Cardiac muscle cell (in vitro differentiated cells and primary cell): ENCODE measurements at regions not wholly inside any gene's neighbourhood (a gene's known extent, or its start where the extent isn't known, plus 50 kb on each side); places are given as distances from the start of the nearest gene placed in this dataset.
"Not testable (repeated sequence)": the region's sequence is repeated elsewhere in the genome, so short reads cannot be mapped to it uniquely, and the experiment has no call there.

Experiments
- DNase-seq, 2 donors: peaks; one replicate each; pipeline versions ENCODE4 v3.0.0 to v3.0.0-alpha.2; 2010 to 2017; ENCODE audit warnings: low read depth in 1 of 2, low spot score in 1 of 2
- H3K27ac ChIP-seq: fragments of 200-600 bp; sonication (generic); 2 replicates; pipeline ENCODE4 v1.5.1; 2016
- H3K27me3 ChIP-seq: fragments of 200-600 bp; sonication (generic); 2 replicates; pipeline ENCODE4 v1.6.0; 2016; ENCODE audit warnings: control low read depth
- H3K36me3 ChIP-seq: fragments of 200-600 bp; sonication (generic); 2 replicates; pipeline ENCODE4 v1.5.1; 2016; ENCODE audit warnings: control low read depth
- H3K4me1 ChIP-seq: fragments of 200-600 bp; sonication (generic); 2 replicates; pipeline ENCODE4 v1.8.1; 2017; ENCODE audit warnings: low read depth, mild to moderate bottlenecking, mixed run types
- H3K4me3 ChIP-seq: fragments of 200-600 bp; sonication (generic); 2 replicates; pipeline ENCODE4 v1.5.1; 2016; ENCODE audit warnings: mild to moderate bottlenecking
- H3K9me3 ChIP-seq: fragments of 200-600 bp; sonication (generic); 2 replicates; pipeline ENCODE4 v1.5.1; 2017; ENCODE audit warnings: low read depth, mild to moderate bottlenecking, control low read depth
- CTCF ChIP-seq: IDR thresholded peaks from 2 replicates; pipeline ENCODE4 v1.5.1; 2012; ENCODE audit warnings: low read depth, mild to moderate bottlenecking, low read length

GRCh38 chr15:20295238-20295811, 246.3 kb downstream of the GOLGA6L6 start:
- no peak overlapping the region for H3K4me3 ChIP-seq
- no peak for TF ChIP-seq CTCF
- H3K4me1 ChIP-seq = no peaks in the 10 kb centered on the region
- H3K9me3 ChIP-seq = peaks cover 30% of the 10 kb centered on the region
- H3K36me3 ChIP-seq = no peaks in the 10 kb centered on the region
- no peaks in the 10 kb centered on the region for H3K27me3 ChIP-seq
- H3K27ac ChIP-seq = no peak overlapping the region
- DNase-seq = no peak

GRCh38 chr15:20294651-20295237, 246.9 kb downstream of the GOLGA6L6 start:
- no peak for DNase-seq
- Histone ChIP-seq H3K36me3 (no peaks in the 10 kb centered on the region), H3K4me1 (no peaks in the 10 kb centered on the region), H3K4me3 (no peak overlapping the region), H3K9me3 (peaks cover 32% of the 10 kb centered on the region), H3K27me3 (no peaks in the 10 kb centered on the region), H3K27ac (no peak overlapping the region)
- no peak for TF ChIP-seq CTCF

- not testable (repeated sequence) for H3K36me3 ChIP-seq, DNase-seq, H3K4me3 ChIP-seq, H3K4me1 ChIP-seq, H3K27me3 ChIP-seq, H3K27ac ChIP-seq
- peaks cover 28% of the 10 kb centered on the region for H3K9me3 ChIP-seq
These were observed 249.1 kb downstream of the GOLGA6L6 start for GRCh38 chr15:20292422-20293005.

- H3K36me3 ChIP-seq, DNase-seq, H3K27me3 ChIP-seq, H3K27ac ChIP-seq, H3K4me3 ChIP-seq, H3K4me1 ChIP-seq: not testable (repeated sequence)
- H3K9me3 ChIP-seq = peaks cover 28% of the 10 kb centered on the region
These were observed 250.0 kb downstream of the GOLGA6L6 start for GRCh38 chr15:20291616-20292015.

GRCh38 chr15:20290606-20291005, 251.0 kb downstream of the GOLGA6L6 start:
- H3K27ac ChIP-seq, H3K27me3 ChIP-seq, H3K36me3 ChIP-seq, H3K4me3 ChIP-seq, H3K4me1 ChIP-seq, DNase-seq: not testable (repeated sequence)
- peaks cover 30% of the 10 kb centered on the region for H3K9me3 ChIP-seq

- H3K4me3 ChIP-seq, H3K36me3 ChIP-seq, H3K27ac ChIP-seq, H3K4me1 ChIP-seq, H3K27me3 ChIP-seq, DNase-seq: not testable (repeated sequence)
- H3K9me3 ChIP-seq = peaks cover 32% of the 10 kb centered on the region
These were observed 252.0 kb downstream of the GOLGA6L6 start for GRCh38 chr15:20289538-20290103.

- not testable (repeated sequence) for H3K27ac ChIP-seq, H3K4me3 ChIP-seq, DNase-seq, H3K27me3 ChIP-seq, H3K4me1 ChIP-seq, H3K36me3 ChIP-seq
- H3K9me3 ChIP-seq = peaks cover 30% of the 10 kb centered on the region
These were observed 252.6 kb downstream of the GOLGA6L6 start for GRCh38 chr15:20288800-20289537.

GRCh38 chr15:20286559-20286958, 255.0 kb downstream of the GOLGA6L6 start:
- H3K27ac ChIP-seq, H3K27me3 ChIP-seq, H3K4me3 ChIP-seq, H3K4me1 ChIP-seq, DNase-seq, H3K36me3 ChIP-seq: not testable (repeated sequence)
- peaks cover 22% of the 10 kb centered on the region for H3K9me3 ChIP-seq

GRCh38 chr15:20285696-20286300, 255.8 kb downstream of the GOLGA6L6 start:
- not testable (repeated sequence) for H3K4me1 ChIP-seq, H3K4me3 ChIP-seq, DNase-seq, H3K27me3 ChIP-seq, H3K36me3 ChIP-seq, H3K27ac ChIP-seq
- H3K9me3 ChIP-seq = peaks cover 24% of the 10 kb centered on the region

- H3K9me3 ChIP-seq = peaks cover 27% of the 10 kb centered on the region
These were observed 256.6 kb downstream of the GOLGA6L6 start for GRCh38 chr15:20284891-20285535.

GRCh38 chr15:20283651-20284050, 257.9 kb downstream of the GOLGA6L6 start:
- not testable (repeated sequence) for H3K4me3 ChIP-seq, H3K27me3 ChIP-seq, H3K36me3 ChIP-seq, H3K27ac ChIP-seq, DNase-seq, H3K4me1 ChIP-seq
- peaks cover 24% of the 10 kb centered on the region for H3K9me3 ChIP-seq

More at GRCh38 chr15:20284891-20285535, 256.6 kb downstream of the GOLGA6L6 start:
- H3K4me3 ChIP-seq, H3K27ac ChIP-seq, DNase-seq, H3K36me3 ChIP-seq, H3K4me1 ChIP-seq, H3K27me3 ChIP-seq: not testable (repeated sequence)
